Uterus (tissue), 3 donors: ENCODE measurements at regions not wholly inside any gene's neighbourhood (a gene's known extent, or its start where the extent isn't known, plus 50 kb on each side); places are given as distances from the start of the nearest gene placed in this dataset.

Experiments used
- DNase-seq, 2 donors: peaks; one replicate each; pipeline ENCODE4 v3.0.0-alpha.2; 2019 to 2020
- H3K27ac ChIP-seq, 2 donors: fragments of 200-600 bp; sonication (generic); 1 replicate in 1 of 2; 2 replicates in 1 of 2; pipeline ENCODE4 v1.5.1; 2016 to 2018
- H3K27me3 ChIP-seq, 2 donors: fragments of 200-600 bp; sonication (generic); one replicate each; pipeline ENCODE4 v1.5.1; 2018 to 2019; ENCODE audit warnings: control low read depth in 1 of 2
- H3K36me3 ChIP-seq, 2 donors: fragments of 200-600 bp; sonication (generic); one replicate each; pipeline ENCODE4 v1.5.1; 2019; ENCODE audit warnings: control low read depth in 1 of 2
- H3K4me1 ChIP-seq, 2 donors: fragments of 200-600 bp; sonication (generic); one replicate each; pipeline ENCODE4 v1.5.1; 2018 to 2019; ENCODE audit warnings: control low read depth in 1 of 2
- H3K4me3 ChIP-seq, 2 donors: fragments of 200-600 bp; sonication (generic); 1 replicate in 1 of 2; 2 replicates in 1 of 2; pipeline ENCODE4 v1.5.1; 2018 to 2019; ENCODE audit warnings: mild to moderate bottlenecking in 1 of 2
- H3K9me3 ChIP-seq, 2 donors: fragments of 200-600 bp; sonication (generic); one replicate each; pipeline ENCODE4 v1.5.1; 2019; ENCODE audit warnings: control low read depth in 1 of 2
- POLR2A ChIP-seq, 2 donors: fragments of 450-650 bp; IDR thresholded peaks; one replicate each; pipeline ENCODE4 v1.6.1; 2016; ENCODE audit warnings: antibody characterized with exemption in 2 of 2, mild to moderate bottlenecking in 1 of 2, moderate library complexity in 1 of 2
- intact Hi-C: fragments of 100-400 bp; cut with DNase I; formaldehyde crosslinking; loops from one replicate; pipeline ENCODE4 v1.15.1; 2023; ENCODE audit warnings: low total_unique reads
- TF ChIP-seq, protein P1 (sequence below), 4 experiments: fragments of 200-600 bp in 2 of 4; fragments of 450-650 bp in 2 of 4; sonication (generic) in 2 of 4; IDR thresholded peaks; one replicate each; pipeline ENCODE4 v1.5.1; 2016 to 2019; ENCODE audit warnings: antibody characterized with exemption in 4 of 4, mild to moderate bottlenecking in 2 of 4, moderate library complexity in 1 of 4
- donor health status: DM: yes; HTN: yes; CAD: no.

DNA sequence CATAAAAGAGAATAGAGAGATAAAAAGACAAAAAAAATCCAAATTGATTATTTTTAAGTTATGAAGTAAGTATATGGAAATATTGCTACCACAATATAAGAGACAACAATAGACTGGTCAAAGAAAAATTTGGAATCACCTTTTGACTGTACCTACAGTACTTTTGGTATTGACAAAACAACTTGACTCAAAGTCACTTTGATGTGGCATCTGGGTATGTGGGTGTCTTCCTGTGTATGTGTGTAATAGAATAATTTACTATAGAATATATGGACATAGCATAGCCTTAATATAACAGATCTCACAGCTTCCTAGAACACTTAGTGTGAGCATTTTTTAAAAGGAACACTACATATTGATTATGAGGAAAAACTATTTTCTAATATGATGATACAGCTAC is 1016.2 kb upstream of the PCDH20 start:
- no peak for DNase-seq
- no peak overlapping the region for H3K4me3 ChIP-seq
- H3K27me3 ChIP-seq, result no peaks in the 10 kb centered on the region
- no peaks in the 10 kb centered on the region for H3K9me3 ChIP-seq
- no peak for TF ChIP-seq POLR2A (IDR thresholded peaks at IDR 0.05)
- TF ChIP-seq, protein P1, sequence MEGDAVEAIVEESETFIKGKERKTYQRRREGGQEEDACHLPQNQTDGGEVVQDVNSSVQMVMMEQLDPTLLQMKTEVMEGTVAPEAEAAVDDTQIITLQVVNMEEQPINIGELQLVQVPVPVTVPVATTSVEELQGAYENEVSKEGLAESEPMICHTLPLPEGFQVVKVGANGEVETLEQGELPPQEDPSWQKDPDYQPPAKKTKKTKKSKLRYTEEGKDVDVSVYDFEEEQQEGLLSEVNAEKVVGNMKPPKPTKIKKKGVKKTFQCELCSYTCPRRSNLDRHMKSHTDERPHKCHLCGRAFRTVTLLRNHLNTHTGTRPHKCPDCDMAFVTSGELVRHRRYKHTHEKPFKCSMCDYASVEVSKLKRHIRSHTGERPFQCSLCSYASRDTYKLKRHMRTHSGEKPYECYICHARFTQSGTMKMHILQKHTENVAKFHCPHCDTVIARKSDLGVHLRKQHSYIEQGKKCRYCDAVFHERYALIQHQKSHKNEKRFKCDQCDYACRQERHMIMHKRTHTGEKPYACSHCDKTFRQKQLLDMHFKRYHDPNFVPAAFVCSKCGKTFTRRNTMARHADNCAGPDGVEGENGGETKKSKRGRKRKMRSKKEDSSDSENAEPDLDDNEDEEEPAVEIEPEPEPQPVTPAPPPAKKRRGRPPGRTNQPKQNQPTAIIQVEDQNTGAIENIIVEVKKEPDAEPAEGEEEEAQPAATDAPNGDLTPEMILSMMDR (IDR thresholded peaks at IDR 0.05), result no peak
- H3K4me1 ChIP-seq, result no peaks in the 10 kb centered on the region
- intact Hi-C loops, result no loop called here
- H3K27ac ChIP-seq, result no peak overlapping the region
- H3K36me3 ChIP-seq, result no peaks in the 10 kb centered on the region

DNA sequence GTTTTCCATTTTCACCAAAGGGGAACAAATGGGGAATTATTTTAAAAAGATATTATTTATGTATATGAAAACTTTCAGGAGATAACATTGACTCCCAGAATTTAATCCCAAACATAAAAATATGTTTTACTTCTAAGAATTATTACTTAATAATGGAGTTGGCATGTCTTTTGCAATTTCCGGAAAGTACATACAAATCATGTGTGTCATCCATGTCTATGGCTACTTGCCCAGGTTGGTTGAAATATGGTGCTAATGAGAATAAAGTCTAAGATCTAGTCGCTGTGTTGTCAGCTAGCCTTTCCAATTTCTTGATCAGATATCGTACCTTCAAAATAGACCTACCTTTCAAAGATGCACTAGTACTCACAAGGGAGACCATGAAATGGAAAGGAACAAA is 1003.2 kb upstream of the PCDH20 start:
- no peak overlapping the region for H3K27ac ChIP-seq
- no peak for TF ChIP-seq POLR2A (IDR thresholded peaks at IDR 0.05)
- TF ChIP-seq, protein P1 (IDR thresholded peaks at IDR 0.05), result no peak
- H3K36me3 ChIP-seq, result no peaks in the 10 kb centered on the region
- intact Hi-C loops, result no loop called here
- no peaks in the 10 kb centered on the region for H3K27me3 ChIP-seq
- DNase-seq, result no peak
- no peak overlapping the region for H3K4me3 ChIP-seq
- no peaks in the 10 kb centered on the region for H3K4me1 ChIP-seq
- no peaks in the 10 kb centered on the region for H3K9me3 ChIP-seq

DNA sequence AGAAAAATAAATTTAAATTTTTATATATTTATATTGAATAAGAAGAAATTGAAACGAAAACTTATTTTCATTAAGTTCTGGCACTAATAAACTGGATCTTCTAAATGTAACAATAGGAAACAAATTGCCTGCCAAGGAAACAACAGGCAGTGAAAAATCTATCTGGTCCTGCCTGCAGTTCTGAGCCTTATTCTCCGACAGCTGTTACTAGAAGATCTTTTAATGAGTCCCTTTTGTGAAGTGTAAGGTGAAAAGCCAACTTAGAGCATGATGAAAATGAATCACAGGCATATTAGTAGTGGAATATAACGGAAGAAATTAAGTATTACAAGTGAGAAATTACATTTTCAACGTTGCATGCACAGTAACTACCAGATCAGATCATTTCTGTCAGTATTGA is 1002.7 kb upstream of the PCDH20 start:
- no peaks in the 10 kb centered on the region for H3K4me1 ChIP-seq
- no peaks in the 10 kb centered on the region for H3K36me3 ChIP-seq
- no peaks in the 10 kb centered on the region for H3K27me3 ChIP-seq
- TF ChIP-seq POLR2A (IDR thresholded peaks at IDR 0.05), result no peak
- TF ChIP-seq, protein P1 (IDR thresholded peaks at IDR 0.05), result no peak
- DNase-seq, result no peak
- intact Hi-C loops, result no loop called here
- H3K27ac ChIP-seq, result no peak overlapping the region
- H3K4me3 ChIP-seq, result no peak overlapping the region
- no peaks in the 10 kb centered on the region for H3K9me3 ChIP-seq

DNA sequence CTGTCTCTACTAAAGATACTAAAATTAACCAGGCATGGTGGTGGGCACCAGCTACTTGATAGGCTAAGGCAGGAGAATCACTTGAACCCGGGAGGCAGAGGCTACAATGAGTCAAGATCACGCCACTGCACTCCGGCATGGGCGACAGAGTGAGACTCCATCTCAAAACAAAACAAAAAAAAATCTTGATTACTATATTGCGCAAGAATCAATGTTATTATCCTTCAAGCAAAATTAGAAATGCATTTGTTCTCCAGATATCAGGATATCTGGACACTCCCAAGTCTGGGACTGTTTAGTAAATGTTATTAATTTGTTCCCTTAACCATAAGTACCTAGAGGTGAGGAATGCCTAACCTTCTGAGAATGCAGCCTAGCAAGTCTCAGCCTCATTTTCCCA is 992.2 kb upstream of the PCDH20 start:
- TF ChIP-seq, protein P1 (IDR thresholded peaks at IDR 0.05), result no peak
- TF ChIP-seq POLR2A (IDR thresholded peaks at IDR 0.05), result no peak
- Histone ChIP-seq H3K4me1 (no peaks in the 10 kb centered on the region), H3K27ac (no peak overlapping the region), H3K9me3 (no peaks in the 10 kb centered on the region), H3K36me3 (no peaks in the 10 kb centered on the region), H3K4me3 (no peak overlapping the region), H3K27me3 (no peaks in the 10 kb centered on the region)
- no peak for DNase-seq
- intact Hi-C loops, result no loop called here

DNA sequence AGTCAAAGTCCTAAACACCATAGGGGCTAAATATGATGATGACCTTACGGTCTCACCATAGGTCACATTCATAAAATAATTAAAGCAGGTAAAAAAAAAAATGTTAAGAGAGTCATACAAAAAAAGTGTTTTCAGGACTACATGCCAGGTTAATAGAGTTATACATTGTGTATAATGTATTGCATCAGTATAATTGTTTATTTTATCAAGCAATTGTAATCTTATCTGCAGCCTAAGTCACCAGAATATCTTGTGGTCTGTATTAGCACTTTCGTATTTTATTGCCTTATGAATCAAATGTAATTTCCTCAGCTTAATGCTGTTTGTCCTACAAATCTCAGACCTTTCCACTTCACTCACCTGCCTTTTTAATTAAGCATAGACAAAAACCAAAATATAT is 972.9 kb upstream of the PCDH20 start:
- H3K27ac ChIP-seq, result no peak overlapping the region
- TF ChIP-seq, protein P1 (IDR thresholded peaks at IDR 0.05), result no peak
- TF ChIP-seq POLR2A (IDR thresholded peaks at IDR 0.05), result no peak
- intact Hi-C loops, result no loop called here
- H3K27me3 ChIP-seq, result no peaks in the 10 kb centered on the region
- DNase-seq, result no peak
- no peaks in the 10 kb centered on the region for H3K9me3 ChIP-seq
- no peaks in the 10 kb centered on the region for H3K4me1 ChIP-seq
- H3K36me3 ChIP-seq, result no peaks in the 10 kb centered on the region
- H3K4me3 ChIP-seq, result no peak overlapping the region
